Kidney capillary endothelial cell (primary cell): ENCODE measurements at regions not wholly inside any gene's neighbourhood (a gene's known extent, or its start where the extent isn't known, plus 50 kb on each side); places are given as distances from the start of the nearest gene placed in this dataset.
A peak's percentile ranks its signal among the peaks of the same experiment; 100 is the strongest.
"Not testable (repeated sequence)": the region's sequence is repeated elsewhere in the genome, so short reads cannot be mapped to it uniquely, and the experiment has no call there.

ENCODE experiments used
- DNase-seq: peaks from one replicate; pipeline ENCODE4 v3.0.0-alpha.2; 2018; ENCODE audit warnings: low spot score

DNA sequence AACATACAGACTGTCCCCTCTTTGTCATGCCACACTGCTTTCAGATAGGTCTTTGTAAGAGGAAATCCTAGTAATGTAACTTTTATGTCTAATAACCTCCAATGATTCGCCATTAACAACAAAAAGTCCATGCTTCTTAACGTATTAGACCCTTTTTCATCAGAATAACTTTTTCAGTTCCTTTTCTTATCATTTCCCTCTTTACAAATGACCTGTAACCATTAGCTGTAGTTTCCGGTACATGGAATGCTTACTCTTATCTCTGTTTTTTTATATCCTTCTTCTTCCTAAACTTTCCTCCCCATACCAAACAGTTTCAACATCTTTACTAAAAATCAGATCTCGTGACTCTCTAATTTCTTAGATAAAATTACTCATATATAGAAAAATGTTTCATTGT lies 268.9 kb upstream of the TYRP1 start:
- no peak for DNase-seq

DNA sequence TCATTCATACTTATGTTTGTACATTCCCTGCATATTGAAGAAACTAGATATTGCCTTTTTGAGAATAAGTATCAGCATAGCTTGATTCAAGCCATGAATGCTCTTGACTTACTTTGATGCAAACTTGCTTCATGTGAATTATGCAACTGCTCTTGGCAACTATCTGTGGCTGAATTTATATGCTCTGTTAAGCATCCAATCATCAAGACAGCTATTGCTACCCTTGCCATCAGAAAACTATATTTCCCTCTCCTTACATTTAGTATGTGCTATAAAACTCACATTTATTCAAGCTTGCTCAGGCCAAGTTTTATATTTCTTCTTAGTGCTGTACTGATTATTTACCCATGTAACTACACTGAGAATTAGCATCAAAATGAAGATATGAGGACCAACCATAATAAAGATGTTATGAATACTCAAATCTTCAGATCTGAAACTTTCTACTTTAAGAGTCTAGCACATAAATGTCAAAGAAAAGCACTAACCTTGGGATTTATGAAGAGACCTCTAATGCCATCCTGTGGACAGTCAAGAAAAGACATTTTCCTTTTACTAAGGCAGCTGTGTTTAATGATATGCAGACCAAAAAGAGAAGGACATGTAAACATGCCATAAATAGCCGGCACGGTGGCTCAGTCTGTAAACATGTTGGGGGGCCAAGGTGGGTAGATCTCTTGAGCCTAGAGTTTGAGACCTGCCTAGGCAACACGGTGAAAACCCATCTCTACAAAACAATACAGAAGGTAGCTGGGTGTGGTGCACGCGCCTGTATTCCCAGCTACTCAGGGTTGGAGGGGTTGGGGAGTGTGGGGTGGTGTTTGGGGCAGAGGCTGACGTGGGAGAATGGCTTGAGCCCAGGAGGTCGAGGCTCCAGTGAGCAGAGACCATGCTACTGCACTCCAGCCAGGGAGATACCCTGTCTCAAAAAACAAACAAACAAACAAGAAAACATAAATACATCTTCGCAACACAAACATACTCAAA lies 267.0 kb upstream of the TYRP1 start:
- DNase-seq: no peak

DNA sequence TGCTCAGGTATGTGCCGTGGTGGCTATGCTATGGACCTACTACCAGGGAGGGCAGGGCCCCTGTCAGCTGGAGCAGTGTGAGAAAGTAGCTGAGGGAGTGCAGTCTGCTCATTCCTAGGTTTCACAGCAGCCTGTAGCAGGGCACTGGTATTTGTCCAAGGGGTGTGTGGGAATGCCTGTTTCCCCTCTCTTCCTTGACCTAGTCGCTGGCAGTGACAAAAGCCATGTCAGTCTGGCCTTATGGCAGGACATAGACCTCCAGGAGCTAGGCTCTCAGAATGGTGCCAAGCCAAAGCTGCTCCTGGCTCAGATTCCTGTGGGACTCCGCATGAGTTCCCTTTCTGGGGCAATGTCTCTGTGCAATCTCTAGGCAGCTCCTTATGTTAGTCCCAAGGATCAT lies 253.9 kb upstream of the TYRP1 start:
- no peak for DNase-seq

DNA sequence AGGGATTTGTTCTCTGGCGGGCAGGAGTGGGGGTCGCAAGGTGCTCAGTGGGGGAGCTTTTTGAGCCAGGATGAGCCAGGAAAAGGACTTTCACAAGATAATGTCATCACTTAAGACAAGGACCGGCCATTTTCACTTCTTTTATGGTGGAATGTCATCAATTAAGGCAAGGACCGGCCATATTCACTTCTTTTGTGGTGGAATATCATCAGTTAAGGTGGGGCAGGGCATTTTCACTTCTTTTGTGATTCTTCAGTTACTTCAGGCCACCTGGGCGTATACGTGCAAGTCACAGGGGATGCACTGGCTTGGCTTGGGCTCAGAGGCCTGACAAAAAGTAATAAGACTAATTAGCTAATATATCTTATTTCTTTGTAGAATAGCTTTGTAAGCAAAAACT lies 252.1 kb upstream of the TYRP1 start:
- not testable (repeated sequence) for DNase-seq

DNA sequence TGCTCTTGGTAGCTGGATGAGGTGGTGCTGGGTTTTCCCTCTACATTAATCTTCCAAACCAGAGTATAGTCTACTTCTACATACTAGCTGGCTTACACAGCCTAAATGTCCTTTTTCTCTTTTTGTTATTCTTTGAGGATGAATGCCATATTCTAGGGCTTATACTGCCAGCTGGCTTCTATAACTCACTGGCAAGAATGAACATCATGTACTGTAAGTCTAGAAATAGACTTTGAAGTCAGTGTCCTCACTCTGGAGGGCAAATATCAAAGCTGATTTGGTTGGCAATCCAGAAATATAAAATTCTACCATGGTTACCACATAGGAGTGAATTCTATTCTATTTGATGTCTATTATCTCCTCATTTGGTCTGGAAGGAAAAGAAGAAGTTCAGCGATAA lies 251.7 kb upstream of the TYRP1 start:
- no peak for DNase-seq

DNA sequence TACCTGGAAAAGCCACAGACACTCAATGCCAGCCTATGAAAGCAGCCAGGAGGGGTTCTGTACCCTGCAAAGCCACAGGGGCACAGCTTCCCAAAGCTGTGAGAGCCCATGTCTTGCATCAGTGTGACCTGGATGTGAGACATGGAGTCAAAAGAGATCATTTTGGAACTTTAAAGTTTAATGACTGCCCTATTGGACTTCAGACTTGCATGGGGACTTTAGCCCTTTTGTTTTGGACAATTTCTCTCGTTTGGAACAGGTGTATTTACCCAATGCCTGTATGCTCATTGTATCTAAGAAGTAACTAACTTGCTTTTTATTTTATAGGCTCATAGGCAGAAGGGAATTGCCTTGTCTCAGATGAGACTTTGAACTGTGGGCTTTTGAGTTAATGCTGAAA lies 244.9 kb upstream of the TYRP1 start:
- no peak for DNase-seq

DNA sequence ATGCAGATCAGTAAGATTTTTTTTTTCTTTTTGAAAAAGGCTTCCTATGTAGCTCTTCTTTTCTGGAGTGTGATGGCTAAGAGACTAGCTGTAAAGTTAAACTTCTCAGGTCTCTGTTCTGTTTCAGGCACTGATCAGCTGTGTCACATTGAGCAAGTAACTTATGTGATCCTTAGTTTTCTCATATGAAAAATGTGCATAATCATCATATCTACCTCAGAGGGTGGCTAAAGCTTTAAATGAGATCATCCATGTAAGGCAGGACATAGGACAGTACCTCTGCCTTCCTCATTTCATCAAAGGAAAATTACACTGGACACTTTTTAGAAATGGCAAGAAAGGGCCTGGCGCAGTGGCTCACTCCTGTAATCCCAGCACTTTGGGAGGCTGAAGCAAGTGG lies 235.9 kb upstream of the TYRP1 start:
- no peak for DNase-seq

DNA sequence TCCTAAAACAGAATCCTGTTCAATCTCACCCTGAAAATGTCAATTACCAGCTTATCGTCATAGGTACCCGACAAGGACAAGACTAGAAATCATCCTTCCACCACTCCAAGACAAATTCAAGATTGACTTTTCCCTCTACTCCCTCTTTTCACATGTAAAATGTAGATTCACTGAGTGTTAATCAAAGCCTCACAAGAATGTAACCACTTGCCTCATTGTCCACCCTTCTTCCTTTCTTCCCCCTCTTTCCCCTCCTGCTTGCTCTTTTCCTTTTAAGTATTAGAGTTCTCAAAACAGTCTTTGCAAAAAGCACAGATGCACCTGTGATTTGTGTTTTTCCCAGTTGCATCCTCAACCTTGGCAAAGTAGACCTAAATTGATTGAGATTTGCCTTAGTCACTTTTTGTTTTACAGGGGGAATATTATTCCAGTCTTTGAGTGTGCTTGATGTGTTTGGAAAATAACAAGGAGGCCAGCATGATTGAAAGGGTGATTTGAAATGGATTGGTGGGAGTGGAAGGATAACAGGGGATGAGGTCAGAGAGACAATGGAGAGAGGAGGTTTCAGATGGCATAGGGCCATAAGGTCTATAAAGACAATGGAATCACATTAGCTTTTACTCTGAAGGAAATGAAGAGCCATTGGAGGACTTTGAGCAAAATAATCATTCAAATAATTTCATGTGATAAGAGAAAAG lies 231.3 kb upstream of the TYRP1 start:
- DNase-seq: no peak

DNA sequence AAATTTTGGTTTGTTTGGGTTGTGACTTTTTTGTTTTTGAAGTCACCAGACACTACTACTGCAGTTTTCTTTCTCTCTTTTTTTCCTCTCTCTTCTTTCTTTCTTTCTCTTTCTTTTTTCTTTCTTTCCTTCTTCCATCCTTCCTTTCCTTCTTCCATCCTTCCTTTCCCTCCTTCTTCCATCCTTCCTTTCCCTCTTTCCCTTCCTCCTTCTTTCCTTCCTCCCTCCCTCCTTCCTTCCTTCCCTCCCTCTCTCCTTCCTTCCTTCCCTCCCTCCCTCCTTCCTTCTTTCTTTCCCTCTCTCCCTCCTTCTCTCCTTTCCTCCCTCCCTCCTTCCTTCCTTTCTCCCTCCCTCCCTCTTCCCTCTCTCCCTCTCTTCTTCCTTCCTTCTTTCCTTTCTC lies 230.3 kb upstream of the TYRP1 start:
- no peak for DNase-seq

DNA sequence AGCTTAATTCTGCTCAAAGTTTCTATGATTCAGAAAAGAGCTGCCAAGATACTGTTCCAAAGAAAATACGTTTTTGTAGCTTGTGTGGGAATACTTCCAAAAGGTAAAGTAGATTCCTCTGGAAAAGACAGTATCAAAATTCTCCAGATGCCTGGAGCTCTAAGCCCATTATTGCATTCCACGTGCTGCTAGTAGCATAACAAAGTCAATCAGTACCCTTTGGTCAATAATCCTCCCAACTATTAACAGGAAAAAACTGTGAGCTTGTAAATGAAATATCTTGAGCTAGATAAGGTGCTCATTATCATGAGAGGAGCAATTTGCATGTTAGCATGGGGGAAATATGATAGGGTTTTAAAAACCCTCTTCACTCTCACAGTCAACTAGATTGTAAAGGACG lies 229.5 kb upstream of the TYRP1 start:
- no peak for DNase-seq

DNA sequence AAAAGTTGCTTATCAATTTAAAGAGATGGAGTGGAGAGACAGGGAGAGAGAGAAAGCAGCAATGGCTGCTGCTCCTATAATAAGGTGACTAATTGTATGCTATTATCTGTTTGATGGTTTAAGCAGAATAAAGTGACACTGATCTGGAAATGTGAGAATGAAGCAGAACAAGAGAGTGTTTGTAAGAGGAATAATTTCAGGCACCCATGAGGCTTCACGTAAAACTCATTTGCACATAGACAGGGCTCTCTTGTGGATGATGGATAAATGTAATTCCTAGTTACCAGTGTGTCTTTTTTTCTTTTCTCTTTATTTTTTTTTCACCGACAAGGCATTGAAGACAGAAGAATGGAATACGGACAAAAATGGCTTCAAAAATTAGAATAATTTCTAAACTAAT lies 228.8 kb upstream of the TYRP1 start:
- no peak for DNase-seq

DNA sequence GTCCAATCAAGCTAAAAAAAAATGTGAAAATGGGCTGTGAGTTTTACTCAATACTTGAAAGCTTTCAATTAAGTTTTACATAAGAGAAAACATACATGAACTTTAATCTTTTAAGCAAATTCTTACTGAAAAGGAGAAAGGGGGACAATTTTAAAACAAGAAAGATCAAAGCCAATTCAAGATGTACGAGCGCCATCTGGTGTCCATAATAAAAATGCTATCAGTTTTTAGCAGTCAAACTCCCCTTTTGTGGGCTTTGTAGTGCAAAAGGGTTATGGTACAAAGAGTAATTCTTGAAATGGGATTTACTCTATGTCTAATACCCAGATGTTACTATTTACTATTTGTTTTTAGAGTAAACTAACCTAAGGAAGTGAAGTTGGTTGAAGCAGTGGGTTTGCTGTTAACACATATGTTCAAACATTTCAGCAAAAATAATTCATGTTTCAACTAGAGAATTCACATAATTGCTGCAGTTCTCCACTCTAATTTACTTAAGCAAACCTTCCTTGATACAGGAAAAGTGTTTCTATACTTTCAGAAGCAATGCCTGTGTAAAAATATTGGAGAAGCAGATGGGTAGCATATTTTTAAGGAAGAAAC lies 228.2 kb upstream of the TYRP1 start:
- peak; percentile 27 for DNase-seq

DNA sequence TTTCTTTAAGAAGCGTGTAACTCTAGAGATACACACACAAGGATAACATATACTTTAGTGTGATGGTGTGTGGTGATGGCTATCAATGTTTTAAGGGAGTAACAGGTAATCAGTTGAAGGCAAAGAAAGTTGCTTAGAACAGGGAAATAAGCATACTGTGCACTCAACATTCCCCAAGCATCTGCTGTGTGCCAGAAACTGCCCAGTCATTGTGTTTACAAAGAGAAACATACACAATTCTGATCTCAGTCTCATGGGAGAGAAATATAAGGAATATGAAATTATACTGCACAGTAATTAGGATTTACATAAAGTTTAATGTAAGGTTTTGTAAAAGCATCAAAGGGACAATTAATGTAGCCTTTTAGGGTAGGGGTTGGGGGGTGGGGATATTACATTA lies 224.1 kb upstream of the TYRP1 start:
- no peak for DNase-seq

DNA sequence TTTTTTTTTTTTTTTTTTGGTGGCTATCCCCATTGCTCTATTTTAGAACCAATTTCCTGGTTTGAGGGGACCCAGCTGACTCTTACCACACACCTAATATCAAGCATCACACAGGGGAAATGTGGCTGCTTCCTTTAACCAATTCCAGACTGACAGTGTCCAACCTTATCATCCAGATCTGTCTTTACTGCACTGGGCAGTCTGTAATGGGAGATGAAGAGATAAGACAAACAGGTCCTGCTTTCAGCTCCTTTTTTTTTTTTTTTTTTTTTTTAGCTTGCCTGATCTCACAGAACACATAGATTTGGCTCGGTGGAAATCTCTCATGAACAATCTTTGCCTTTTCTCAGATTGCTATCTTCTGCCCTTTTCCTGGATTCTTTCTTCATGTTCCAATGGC lies 198.8 kb upstream of the TYRP1 start:
- DNase-seq: no peak

DNA sequence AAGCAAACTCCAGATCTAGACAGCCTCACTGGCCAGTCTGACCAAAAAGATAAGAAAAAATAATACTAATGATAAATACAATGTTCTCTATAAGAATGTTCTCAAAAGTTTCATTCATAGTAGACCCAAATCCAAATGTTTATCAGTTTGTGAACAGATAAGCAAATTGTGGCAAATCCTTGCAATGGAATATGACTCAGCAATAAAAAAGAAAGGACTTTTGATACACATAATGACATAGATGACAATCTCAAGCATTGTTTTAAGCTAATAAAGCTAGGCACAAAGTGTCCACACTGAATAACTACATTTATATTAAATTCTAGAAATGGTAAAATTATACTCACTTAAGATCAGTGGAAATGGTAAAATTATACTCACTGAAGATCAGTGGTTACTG lies 195.4 kb upstream of the TYRP1 start:
- DNase-seq: no peak

DNA sequence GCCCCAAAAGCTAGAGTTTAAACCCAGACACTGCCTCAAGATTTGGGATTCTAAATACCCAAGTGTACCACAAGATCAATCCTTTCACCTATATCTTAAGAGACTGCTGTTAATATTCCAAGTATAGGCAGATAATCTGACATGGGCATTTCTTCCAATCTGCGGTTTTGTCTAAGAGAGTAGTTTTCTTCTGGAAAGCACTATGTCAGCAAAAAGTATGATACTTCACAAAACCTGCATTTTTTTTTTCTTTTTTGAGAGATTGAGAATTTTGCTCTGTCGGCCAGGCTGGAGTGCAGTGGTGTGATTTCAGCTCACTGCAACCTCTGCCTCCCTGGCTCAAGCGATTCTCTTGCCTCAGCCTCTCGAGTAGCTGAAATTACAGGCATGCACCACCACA lies 190.7 kb upstream of the TYRP1 start:
- DNase-seq: no peak

DNA sequence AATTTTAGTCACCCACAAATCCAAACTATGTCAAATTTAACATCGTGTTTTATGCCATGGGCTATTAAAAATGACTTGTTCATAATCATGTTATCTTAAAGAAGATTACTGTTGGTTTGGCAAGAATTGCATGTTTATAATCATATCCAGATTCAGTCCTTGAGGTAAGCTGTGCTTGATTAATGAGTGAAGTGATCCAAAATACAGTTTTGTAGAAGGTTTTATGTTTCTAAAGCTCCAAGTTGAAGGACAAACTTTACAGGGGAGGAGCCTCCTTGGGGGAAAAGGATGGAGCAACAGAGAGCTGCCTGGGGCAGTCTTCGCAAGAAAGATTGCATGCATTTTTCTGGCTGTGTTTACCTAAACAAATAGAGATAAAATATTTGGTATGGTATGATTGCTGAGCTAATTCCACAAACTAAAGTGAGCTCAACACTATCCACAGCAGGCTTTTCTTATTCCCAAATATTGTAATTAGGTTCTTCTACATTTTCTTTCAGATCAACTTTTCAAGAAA lies 189.5 kb upstream of the TYRP1 start:
- no peak for DNase-seq

DNA sequence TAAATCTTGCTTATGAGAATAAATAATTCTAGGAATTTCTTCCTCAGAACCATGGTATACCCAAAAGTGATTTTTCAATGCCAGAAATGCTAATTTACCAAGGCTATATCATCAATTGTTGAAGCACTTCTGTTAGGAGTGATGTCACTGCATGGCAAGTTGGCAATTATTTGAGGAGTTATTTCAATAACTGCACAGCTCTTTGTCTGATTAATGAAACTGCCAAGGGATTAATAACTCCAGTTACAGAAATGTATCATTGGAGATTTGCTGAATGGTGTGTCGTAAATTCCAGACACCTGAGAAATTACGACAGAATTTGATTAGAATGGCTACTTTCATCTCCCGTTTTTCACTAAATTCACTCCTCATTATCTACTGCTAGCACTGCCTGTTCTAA lies 182.6 kb upstream of the TYRP1 start:
- DNase-seq: no peak

DNA sequence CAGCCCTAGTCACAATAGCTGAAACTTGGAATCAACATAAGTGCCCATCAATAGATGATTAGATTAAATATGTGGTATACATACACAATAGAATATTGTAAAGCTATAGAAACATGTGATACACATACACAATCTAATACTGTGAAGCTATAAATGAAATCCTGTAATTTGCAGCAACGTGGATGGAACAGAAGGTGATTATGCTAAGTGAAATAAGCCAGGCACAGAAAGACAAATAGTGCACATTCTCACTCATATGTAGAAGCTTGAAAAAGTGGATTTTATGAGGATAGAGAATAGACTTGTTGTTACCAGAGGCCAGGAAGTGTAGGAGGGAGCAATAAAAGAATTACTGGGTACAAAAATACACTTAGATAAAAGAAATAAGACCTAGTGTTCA lies 181.5 kb upstream of the TYRP1 start:
- no peak for DNase-seq

DNA sequence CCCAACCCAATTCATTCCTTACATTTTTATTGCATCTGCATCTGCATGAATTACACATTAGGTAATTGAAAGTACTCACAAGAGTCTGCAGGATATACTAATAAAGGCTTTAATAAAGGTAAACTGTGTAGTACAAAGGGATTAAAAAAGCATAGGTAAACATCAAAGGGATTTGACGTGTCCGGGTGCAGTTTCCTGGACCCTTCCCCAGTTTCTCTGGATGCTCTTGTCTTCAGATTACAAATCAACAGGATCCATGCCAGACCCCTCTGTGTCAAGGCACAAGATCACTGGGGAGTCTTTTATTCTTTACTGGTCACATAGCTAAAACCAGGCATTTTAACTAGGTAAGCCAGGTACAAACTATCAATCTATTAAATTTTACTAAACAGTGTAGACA lies 177.2 kb upstream of the TYRP1 start:
- DNase-seq: no peak

DNA sequence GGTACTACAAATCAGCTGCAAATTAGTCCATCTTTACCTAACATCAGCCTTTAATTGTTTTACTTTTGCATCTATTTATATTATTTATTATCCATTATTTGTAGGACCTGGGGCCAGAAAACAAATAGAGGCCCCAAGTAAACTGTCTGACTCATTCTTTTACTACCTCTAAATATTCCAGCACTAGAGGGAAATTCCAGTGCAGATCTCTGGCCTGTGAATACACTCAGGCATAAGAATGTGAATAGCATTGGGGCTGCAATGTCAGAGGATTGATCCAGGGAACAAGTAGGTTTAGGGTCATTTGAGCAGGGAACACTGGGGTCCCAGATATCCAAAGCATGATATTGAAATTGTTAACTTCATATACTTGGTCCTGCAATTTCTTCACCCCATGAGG lies 176.6 kb upstream of the TYRP1 start:
- no peak for DNase-seq

DNA sequence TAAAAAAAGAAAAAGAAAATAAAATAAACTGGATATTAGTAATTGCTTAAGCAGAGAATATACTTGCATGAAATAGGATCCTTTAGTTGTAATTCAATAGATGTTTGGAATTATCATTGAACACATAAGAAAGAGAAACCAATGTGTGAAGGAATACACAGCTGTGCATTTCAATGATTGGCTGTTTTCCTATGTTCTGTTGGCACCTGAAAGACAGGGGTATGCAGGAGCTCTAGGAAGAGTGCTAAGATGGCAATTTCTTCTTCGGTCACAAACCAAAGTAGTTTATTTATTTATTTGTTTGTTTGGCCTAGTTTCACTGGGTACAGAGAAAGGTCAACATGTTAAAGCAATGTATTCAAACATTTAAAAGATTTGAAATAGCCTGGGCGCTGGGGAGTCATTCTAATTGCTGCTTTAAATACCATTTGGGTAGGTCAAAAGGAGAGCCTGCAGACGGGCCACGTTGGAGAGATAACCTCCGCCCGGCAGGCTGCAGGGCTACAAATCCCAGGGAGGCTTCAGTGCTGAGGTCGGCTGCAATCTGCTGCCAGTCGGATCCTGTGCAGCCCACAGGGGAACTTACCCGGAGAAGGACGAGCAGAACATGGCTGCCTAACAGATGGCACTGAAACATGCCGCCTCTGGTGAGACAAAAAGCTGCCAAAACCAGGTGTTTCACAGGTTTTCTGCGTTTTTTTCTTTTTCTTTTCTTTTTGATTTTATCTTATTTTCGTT lies 154.2 kb upstream of the TYRP1 start:
- no peak for DNase-seq
